Ishikawa (cell line): ENCODE measurements at regions not wholly inside any gene's neighbourhood (a gene's known extent, or its start where the extent isn't known, plus 50 kb on each side); places are given as distances from the start of the nearest gene placed in this dataset.

Experiments
- CREB1 ChIP-seq: IDR thresholded peaks from 2 replicates; pipeline ENCODE4 v1.6.1; 2012; ENCODE audit warnings: low read depth
- NFIC ChIP-seq: IDR thresholded peaks from 2 replicates; pipeline ENCODE4 v1.6.1; 2012
- RAD21 ChIP-seq: IDR thresholded peaks from 2 replicates; pipeline ENCODE4 v1.6.1; 2012; ENCODE audit warnings: low read depth
- YY1 ChIP-seq: IDR thresholded peaks from 2 replicates; pipeline ENCODE4 v1.6.1; 2012; ENCODE audit warnings: low read depth
- ZBTB7A ChIP-seq: IDR thresholded peaks from 2 replicates; pipeline ENCODE4 v1.6.1; 2012; ENCODE audit warnings: low read depth
- TF ChIP-seq, protein P1 (sequence below): IDR thresholded peaks from 2 replicates; pipeline ENCODE4 v1.6.1; 2012; ENCODE audit warnings: low read depth, mild to moderate bottlenecking
- TF ChIP-seq, protein P2 (sequence below): IDR thresholded peaks from 2 replicates; pipeline ENCODE4 v1.6.1; 2012

DNA sequence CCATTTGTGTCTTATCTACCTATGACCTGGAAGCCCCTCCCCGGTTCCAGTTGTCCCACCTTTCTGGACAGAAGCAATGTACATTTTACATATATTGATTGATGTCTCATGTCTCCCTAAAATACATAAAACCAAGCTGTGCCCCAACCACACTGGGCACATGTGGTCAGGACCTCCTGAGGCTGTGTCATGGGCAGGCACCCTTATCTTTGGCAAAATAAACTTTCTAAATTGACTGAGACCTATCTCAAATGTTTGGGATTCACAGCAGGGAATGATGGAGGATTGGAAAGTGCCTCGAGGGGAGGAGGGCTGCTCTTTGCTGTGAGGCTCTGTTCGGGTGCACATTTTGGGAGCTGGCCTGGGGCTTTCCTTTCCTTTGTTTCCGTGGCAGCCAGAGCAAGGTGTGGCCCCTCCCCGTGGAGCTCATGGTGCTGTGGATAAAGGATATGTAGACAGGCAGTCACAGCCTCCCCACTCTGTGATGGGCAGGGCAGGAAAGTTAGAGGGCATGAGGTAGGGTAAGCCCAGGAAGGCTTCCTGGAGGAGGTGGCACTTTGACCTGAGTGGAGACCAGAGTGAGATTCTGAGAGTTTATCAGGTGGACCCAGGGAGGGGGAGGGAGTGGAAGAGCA lies 615.6 kb downstream of the TBC1D22A start:
- TF ChIP-seq, protein P1, sequence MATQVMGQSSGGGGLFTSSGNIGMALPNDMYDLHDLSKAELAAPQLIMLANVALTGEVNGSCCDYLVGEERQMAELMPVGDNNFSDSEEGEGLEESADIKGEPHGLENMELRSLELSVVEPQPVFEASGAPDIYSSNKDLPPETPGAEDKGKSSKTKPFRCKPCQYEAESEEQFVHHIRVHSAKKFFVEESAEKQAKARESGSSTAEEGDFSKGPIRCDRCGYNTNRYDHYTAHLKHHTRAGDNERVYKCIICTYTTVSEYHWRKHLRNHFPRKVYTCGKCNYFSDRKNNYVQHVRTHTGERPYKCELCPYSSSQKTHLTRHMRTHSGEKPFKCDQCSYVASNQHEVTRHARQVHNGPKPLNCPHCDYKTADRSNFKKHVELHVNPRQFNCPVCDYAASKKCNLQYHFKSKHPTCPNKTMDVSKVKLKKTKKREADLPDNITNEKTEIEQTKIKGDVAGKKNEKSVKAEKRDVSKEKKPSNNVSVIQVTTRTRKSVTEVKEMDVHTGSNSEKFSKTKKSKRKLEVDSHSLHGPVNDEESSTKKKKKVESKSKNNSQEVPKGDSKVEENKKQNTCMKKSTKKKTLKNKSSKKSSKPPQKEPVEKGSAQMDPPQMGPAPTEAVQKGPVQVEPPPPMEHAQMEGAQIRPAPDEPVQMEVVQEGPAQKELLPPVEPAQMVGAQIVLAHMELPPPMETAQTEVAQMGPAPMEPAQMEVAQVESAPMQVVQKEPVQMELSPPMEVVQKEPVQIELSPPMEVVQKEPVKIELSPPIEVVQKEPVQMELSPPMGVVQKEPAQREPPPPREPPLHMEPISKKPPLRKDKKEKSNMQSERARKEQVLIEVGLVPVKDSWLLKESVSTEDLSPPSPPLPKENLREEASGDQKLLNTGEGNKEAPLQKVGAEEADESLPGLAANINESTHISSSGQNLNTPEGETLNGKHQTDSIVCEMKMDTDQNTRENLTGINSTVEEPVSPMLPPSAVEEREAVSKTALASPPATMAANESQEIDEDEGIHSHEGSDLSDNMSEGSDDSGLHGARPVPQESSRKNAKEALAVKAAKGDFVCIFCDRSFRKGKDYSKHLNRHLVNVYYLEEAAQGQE = no peak
- TF ChIP-seq, protein P2, sequence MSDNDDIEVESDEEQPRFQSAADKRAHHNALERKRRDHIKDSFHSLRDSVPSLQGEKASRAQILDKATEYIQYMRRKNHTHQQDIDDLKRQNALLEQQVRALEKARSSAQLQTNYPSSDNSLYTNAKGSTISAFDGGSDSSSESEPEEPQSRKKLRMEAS = no peak
- no peak for TF ChIP-seq YY1
- TF ChIP-seq NFIC = no peak
- TF ChIP-seq CREB1 = no peak
- TF ChIP-seq RAD21 = no peak
- TF ChIP-seq ZBTB7A = no peak
